H9 (cell line): ENCODE measurements at regions not wholly inside any gene's neighbourhood (a gene's known extent, or its start where the extent isn't known, plus 50 kb on each side); places are given as distances from the start of the nearest gene placed in this dataset.

ENCODE experiments used
- DNase-seq: peaks from one replicate; pipeline ENCODE4 v3.0.0-alpha.2; 2017
- H2AFZ ChIP-seq: one replicate; pipeline ENCODE4 v1.6.1; 2013; ENCODE audit warnings: mild to moderate bottlenecking, low read length, control low read depth, moderate library complexity
- H2AK5ac ChIP-seq: 2 replicates; pipeline ENCODE4 v1.6.1; 2013; ENCODE audit warnings: low read length, control low read depth, mixed read lengths; ENCODE audit not compliant: insufficient read length
- H2BK120ac ChIP-seq: one replicate; pipeline ENCODE4 v1.6.1; 2013; ENCODE audit warnings: low read depth, mild to moderate bottlenecking, low read length, control low read depth, inconsistent platforms; ENCODE audit not compliant: poor library complexity, severe bottlenecking
- H2BK12ac ChIP-seq: 2 replicates; pipeline ENCODE4 v1.6.1; 2013; ENCODE audit warnings: low read length, control low read depth, mixed read lengths, low read depth; ENCODE audit not compliant: insufficient read length
- H2BK15ac ChIP-seq: 2 replicates; pipeline ENCODE4 v1.6.1; 2013; ENCODE audit warnings: low read depth, low read length, control low read depth
- H2BK20ac ChIP-seq: one replicate; pipeline ENCODE4 v1.6.1; 2013; ENCODE audit warnings: low read depth, mild to moderate bottlenecking, low read length, control low read depth, inconsistent platforms; ENCODE audit not compliant: poor library complexity, severe bottlenecking
- H2BK5ac ChIP-seq: 2 replicates; pipeline ENCODE4 v1.6.1; 2013; ENCODE audit warnings: low read length, control low read depth, mixed read lengths; ENCODE audit not compliant: insufficient read length
- H3K14ac ChIP-seq: 2 replicates; pipeline ENCODE4 v1.6.1; 2013; ENCODE audit warnings: low read length, control low read depth; ENCODE audit not compliant: insufficient read depth
- H3K18ac ChIP-seq: 2 replicates; pipeline ENCODE4 v1.6.1; 2013; ENCODE audit warnings: low read depth, mild to moderate bottlenecking, mixed read lengths, low read length, control low read depth; ENCODE audit not compliant: insufficient read length
- H3K23ac ChIP-seq: 2 replicates; pipeline ENCODE4 v1.6.1; 2013; ENCODE audit warnings: low read length, control low read depth, mixed read lengths, low read depth; ENCODE audit not compliant: insufficient read length
- H3K23me2 ChIP-seq: 2 replicates; pipeline ENCODE4 v1.6.1; 2013; ENCODE audit warnings: low read depth, mild to moderate bottlenecking, mixed read lengths, low read length, control low read depth; ENCODE audit not compliant: insufficient read length, poor library complexity, severe bottlenecking
- H3K27ac ChIP-seq: 2 replicates; pipeline ENCODE4 v1.5.1; 2013; ENCODE audit warnings: low read length, control low read depth, mixed read lengths, low read depth; ENCODE audit not compliant: insufficient read length
- H3K27me3 ChIP-seq: 2 replicates; pipeline ENCODE4 v1.6.1; 2013; ENCODE audit warnings: low read length, control low read depth, inconsistent platforms; ENCODE audit not compliant: insufficient read depth
- H3K4ac ChIP-seq: 2 replicates; pipeline ENCODE4 v1.6.1; 2013; ENCODE audit warnings: low read depth, mild to moderate bottlenecking, control low read depth, inconsistent platforms, low read length, moderate library complexity
- H3K4me1 ChIP-seq: 2 replicates; pipeline ENCODE4 v1.6.1; 2013; ENCODE audit warnings: low read length, control low read depth, inconsistent platforms; ENCODE audit not compliant: insufficient read depth
- H3K4me2 ChIP-seq: 2 replicates; pipeline ENCODE4 v1.6.1; 2013; ENCODE audit warnings: low read length, control low read depth, mixed read lengths; ENCODE audit not compliant: insufficient read length, insufficient read depth
- H3K56ac ChIP-seq: 2 replicates; pipeline ENCODE4 v1.6.1; 2013; ENCODE audit warnings: low read depth, mild to moderate bottlenecking, mixed read lengths, low read length, control low read depth; ENCODE audit not compliant: insufficient read length
- H3K79me1 ChIP-seq: 2 replicates; pipeline ENCODE4 v1.6.1; 2013; ENCODE audit warnings: low read depth, mild to moderate bottlenecking, moderate library complexity, low read length, control low read depth, inconsistent platforms; ENCODE audit not compliant: insufficient read depth, poor library complexity, severe bottlenecking
- H3K79me2 ChIP-seq: 2 replicates; pipeline ENCODE4 v1.6.1; 2013; ENCODE audit warnings: low read length, control low read depth, inconsistent platforms; ENCODE audit not compliant: insufficient read depth
- H3K9ac ChIP-seq: 2 replicates; pipeline ENCODE4 v1.6.1; 2013; ENCODE audit warnings: low read length, control low read depth, mixed read lengths; ENCODE audit not compliant: insufficient read length; ENCODE audit errors: extremely low read depth
- H3K9me3 ChIP-seq: one replicate; pipeline ENCODE4 v1.6.1; 2013; ENCODE audit warnings: low read depth, low read length, inconsistent platforms; ENCODE audit not compliant: control insufficient read depth
- H3T11ph ChIP-seq: one replicate; pipeline ENCODE4 v1.6.1; 2013; ENCODE audit warnings: mild to moderate bottlenecking, low read length, control low read depth, inconsistent platforms
- H4K20me1 ChIP-seq: one replicate; pipeline ENCODE4 v1.6.1; 2013; ENCODE audit not compliant: control insufficient read depth, insufficient read length, insufficient read depth
- H4K5ac ChIP-seq: 2 replicates; pipeline ENCODE4 v1.6.1; 2013; ENCODE audit warnings: low read depth, mild to moderate bottlenecking, mixed read lengths, low read length, control low read depth; ENCODE audit not compliant: insufficient read length
- H4K8ac ChIP-seq: replicated peaks from 2 replicates; pipeline ENCODE4 v1.6.1; 2013; ENCODE audit warnings: low read length, control low read depth, mixed read lengths, low read depth; ENCODE audit not compliant: insufficient read length
- H4K91ac ChIP-seq: 2 replicates; pipeline ENCODE4 v1.6.1; 2013; ENCODE audit warnings: low read depth, mild to moderate bottlenecking, moderate library complexity, mixed read lengths, low read length, control low read depth; ENCODE audit not compliant: insufficient read length
- H3K27ac Mint-ChIP-seq, 3 experiments: 2 replicates in 2 of 3; 3 replicates in 1 of 3; pipeline ENCODE4 v1.8.0; 2020 to 2021; ENCODE audit warnings: mixed read lengths in 3 of 3, mild to moderate bottlenecking in 1 of 3, moderate library complexity in 1 of 3
- H3K27me3 Mint-ChIP-seq: 2 replicates; pipeline ENCODE4 v1.8.0; 2021; ENCODE audit warnings: low read depth, mild to moderate bottlenecking, moderate library complexity, mixed read lengths
- H3K36me3 Mint-ChIP-seq, 3 experiments: 2 replicates in 2 of 3; 3 replicates in 1 of 3; pipeline ENCODE4 v1.8.0; 2020 to 2021; ENCODE audit warnings: low read depth in 3 of 3, mixed read lengths in 3 of 3; ENCODE audit not compliant: insufficient read depth in 1 of 3
- H3K4me1 Mint-ChIP-seq, 2 experiments: 2 replicates each; pipeline ENCODE4 v1.8.0; 2020; ENCODE audit warnings: mixed read lengths in 2 of 2
- H3K4me3 Mint-ChIP-seq, 2 experiments: 2 replicates in 1 of 2; 3 replicates in 1 of 2; pipeline ENCODE4 v1.8.0; 2020 to 2021; ENCODE audit warnings: mild to moderate bottlenecking in 2 of 2, mixed read lengths in 2 of 2, moderate library complexity in 1 of 2
- H3K9me3 Mint-ChIP-seq, 2 experiments: 2 replicates in 1 of 2; 3 replicates in 1 of 2; pipeline ENCODE4 v1.8.0; 2020; ENCODE audit warnings: mild to moderate bottlenecking in 2 of 2, mixed read lengths in 2 of 2, moderate library complexity in 1 of 2
- CTCF ChIP-seq: fragments of 200-600 bp; sonication (generic); conservative IDR thresholded peaks from 3 replicates; pipeline ENCODE4 v1.8.0; 2021; ENCODE audit warnings: antibody characterized with exemption, mild to moderate bottlenecking
- WGBS: extraction: QIAGEN DNeasy Blood & Tissue Kit; methylation state at CpG from one replicate; pipeline ENCODE4 v1.1.7; 2013; ENCODE audit warnings: missing lambda C conversion rate, low lambda C conversion rate, mixed read lengths; ENCODE audit not compliant: insufficient read length; ENCODE audit errors: extremely low coverage; 5-methylcytosine and 5-hydroxymethylcytosine counted together

- H3K18ac ChIP-seq = no peak overlapping the region
- H2BK15ac ChIP-seq = no peak overlapping the region
- no peak overlapping the region for H3K9ac ChIP-seq
- Mint-ChIP-seq H3K4me1 (peaks cover 2 to 4% of the 10 kb centered on the region in 2 experiments; a peak in 2 of 4 replicates), H3K36me3 (no peaks in the 10 kb centered on the region), H3K9me3 (no peaks in the 10 kb centered on the region), H3K27ac (no peak overlapping the region), H3K27me3 (no peaks in the 10 kb centered on the region), H3K4me3 (no peak overlapping the region)
- no peak overlapping the region for H2BK120ac ChIP-seq
- H3K4ac ChIP-seq = no peak overlapping the region
- no peak overlapping the region for H2BK5ac ChIP-seq
- H4K5ac ChIP-seq = no peak overlapping the region
- H3K23ac ChIP-seq = no peak overlapping the region
- H3K27me3 ChIP-seq = no peaks in the 10 kb centered on the region
- no peaks in the 10 kb centered on the region for H4K20me1 ChIP-seq
- no peak overlapping the region for H3K56ac ChIP-seq
- WGBS = no CpG with 5 or more reads among the region's 8 CpGs
- no peak overlapping the region for H3K27ac ChIP-seq
- no peak overlapping the region for H3K4me2 ChIP-seq
- H2BK12ac ChIP-seq = no peak overlapping the region
- TF ChIP-seq CTCF = no peak
- no peaks in the 10 kb centered on the region for H3K9me3 ChIP-seq
- no peak for DNase-seq
- no peaks in the 10 kb centered on the region; the same call in 1 of the 2 replicates for H3K4me1 ChIP-seq
- H2AFZ ChIP-seq = no peak overlapping the region
- H3K79me2 ChIP-seq = no peaks in the 10 kb centered on the region
- no peak overlapping the region for H4K91ac ChIP-seq
- no peaks in the 10 kb centered on the region for H3K79me1 ChIP-seq
- no peak overlapping the region for H4K8ac ChIP-seq
- no peak overlapping the region for H2AK5ac ChIP-seq
- H3T11ph ChIP-seq = no peak overlapping the region
- no peaks in the 10 kb centered on the region for H3K23me2 ChIP-seq
- H3K14ac ChIP-seq = no peak overlapping the region
- no peak overlapping the region for H2BK20ac ChIP-seq
These were observed 93.5 kb downstream of the GRIN2B start for GRCh38 chr12:13887779-13888388.
